Thoracic aorta (tissue), 2 donors: ENCODE measurements at regions not wholly inside any gene's neighbourhood (a gene's known extent, or its start where the extent isn't known, plus 50 kb on each side); places are given as distances from the start of the nearest gene placed in this dataset.

Source experiments
- ATAC-seq: fragments of 150-250 bp; one replicate; pipeline ENCODE4 v1.8.0; 2017; ENCODE audit warnings: low read depth; ENCODE audit not compliant: insufficient number of reproducible peaks, low FRiP score
- DNase-seq: peaks from one replicate; pipeline ENCODE4 v3.0.0-alpha.2; 2020; ENCODE audit warnings: low spot score
- H3K27ac ChIP-seq, 2 donors: fragments of 200-600 bp; sonication (generic); 1 replicate in 1 of 2; 2 replicates in 1 of 2; pipeline ENCODE4 v1.5.1; 2016; ENCODE audit warnings: mild to moderate bottlenecking in 2 of 2, moderate library complexity in 2 of 2
- H3K27me3 ChIP-seq: fragments of 200-600 bp; sonication (generic); replicated peaks from 2 replicates; pipeline ENCODE4 v1.6.0; 2016; ENCODE audit warnings: mild to moderate bottlenecking; ENCODE audit not compliant: insufficient read depth
- H3K36me3 ChIP-seq: fragments of 200-600 bp; sonication (generic); one replicate; pipeline ENCODE4 v1.5.1; 2016
- H3K4me1 ChIP-seq, 2 donors: fragments of 200-600 bp; sonication (generic); 1 replicate in 1 of 2; 2 replicates in 1 of 2; pipeline versions ENCODE4 v1.5.1 to v1.6.0; 2016; ENCODE audit warnings: low read depth in 2 of 2, mild to moderate bottlenecking in 1 of 2; ENCODE audit not compliant: control insufficient read depth in 1 of 2
- H3K4me3 ChIP-seq: fragments of 200-600 bp; sonication (generic); 2 replicates; pipeline ENCODE4 v1.5.1; 2016; ENCODE audit warnings: mild to moderate bottlenecking
- H3K9me3 ChIP-seq: fragments of 200-600 bp; sonication (generic); 2 replicates; pipeline ENCODE4 v1.5.1; 2016
- CTCF ChIP-seq: fragments of 200-600 bp; sonication (generic); IDR thresholded peaks from one replicate; pipeline ENCODE4 v1.5.1; 2019; ENCODE audit warnings: antibody characterized with exemption

GRCh38 chr9:91044354-91044753 lies 242.7 kb downstream of the SYK start:
- H3K4me3 ChIP-seq, result no peak overlapping the region
- ATAC-seq (no peak), DNase-seq (no peak)
- no peak overlapping the region for H3K27ac ChIP-seq
- no peaks in the 10 kb centered on the region for H3K36me3 ChIP-seq
- H3K4me1 ChIP-seq, result no peaks in the 10 kb centered on the region
- no peaks in the 10 kb centered on the region for H3K9me3 ChIP-seq
- no peak for TF ChIP-seq CTCF
- H3K27me3 ChIP-seq, result no peaks in the 10 kb centered on the region

GRCh38 chr9:91045041-91045440 lies 243.4 kb downstream of the SYK start:
- Histone ChIP-seq H3K27ac (no peak overlapping the region), H3K9me3 (no peaks in the 10 kb centered on the region), H3K27me3 (no peaks in the 10 kb centered on the region), H3K36me3 (no peaks in the 10 kb centered on the region), H3K4me1 (no peaks in the 10 kb centered on the region), H3K4me3 (no peak overlapping the region)
- DNase-seq (no peak), ATAC-seq (no peak)
- no peak for TF ChIP-seq CTCF

GRCh38 chr9:91047529-91047928 lies 245.9 kb downstream of the SYK start:
- H3K36me3 ChIP-seq, result no peaks in the 10 kb centered on the region
- H3K9me3 ChIP-seq, result no peaks in the 10 kb centered on the region
- no peak for TF ChIP-seq CTCF
- no peak for ATAC-seq
- H3K4me3 ChIP-seq, result no peak overlapping the region
- no peak for DNase-seq
- H3K27ac ChIP-seq, result no peak overlapping the region
- no peaks in the 10 kb centered on the region for H3K4me1 ChIP-seq
- no peaks in the 10 kb centered on the region for H3K27me3 ChIP-seq

GRCh38 chr9:91047993-91048607 lies 246.5 kb downstream of the SYK start:
- H3K9me3 ChIP-seq, result no peaks in the 10 kb centered on the region
- DNase-seq (no peak), ATAC-seq (no peak)
- no peaks in the 10 kb centered on the region for H3K4me1 ChIP-seq
- no peak overlapping the region for H3K4me3 ChIP-seq
- H3K27ac ChIP-seq, result no peak overlapping the region
- no peaks in the 10 kb centered on the region for H3K36me3 ChIP-seq
- H3K27me3 ChIP-seq, result no peaks in the 10 kb centered on the region
- no peak for TF ChIP-seq CTCF

- no peaks in the 10 kb centered on the region for H3K9me3 ChIP-seq
- no peak for TF ChIP-seq CTCF
- H3K36me3 ChIP-seq, result no peaks in the 10 kb centered on the region
- H3K27me3 ChIP-seq, result no peaks in the 10 kb centered on the region
- no peaks in the 10 kb centered on the region for H3K4me1 ChIP-seq
- DNase-seq (no peak), ATAC-seq (no peak)
- no peak overlapping the region for H3K4me3 ChIP-seq
- H3K27ac ChIP-seq, result no peak overlapping the region
These were observed 247.1 kb downstream of the SYK start for GRCh38 chr9:91048749-91049148.
